GM12874 (cell line): ENCODE measurements at regions not wholly inside any gene's neighbourhood (a gene's known extent, or its start where the extent isn't known, plus 50 kb on each side); places are given as distances from the start of the nearest gene placed in this dataset.

Source experiments
- TF ChIP-seq, protein P1 (sequence below): IDR thresholded peaks from 2 replicates; pipeline ENCODE4 v1.5.1; 2011; ENCODE audit warnings: low read depth, mild to moderate bottlenecking, control low read depth, low read length, moderate library complexity; ENCODE audit not compliant: insufficient read depth

DNA sequence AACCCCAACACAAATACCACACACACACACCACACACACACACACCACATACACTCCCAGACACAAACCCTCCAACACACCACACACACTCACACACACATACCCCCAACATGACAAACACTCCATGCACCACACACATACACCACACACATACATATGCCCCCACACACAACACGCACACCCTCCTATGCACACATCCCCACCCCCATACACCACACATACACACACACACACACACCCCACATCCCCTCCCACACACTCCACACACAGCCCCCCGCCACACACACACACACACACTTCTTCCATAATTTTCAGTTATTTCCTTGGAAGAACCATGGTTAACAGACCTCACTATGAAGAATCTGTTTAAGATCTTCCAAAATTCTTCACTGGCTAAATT is 173.5 kb upstream of the KCNIP4 start:
- TF ChIP-seq, protein P1, sequence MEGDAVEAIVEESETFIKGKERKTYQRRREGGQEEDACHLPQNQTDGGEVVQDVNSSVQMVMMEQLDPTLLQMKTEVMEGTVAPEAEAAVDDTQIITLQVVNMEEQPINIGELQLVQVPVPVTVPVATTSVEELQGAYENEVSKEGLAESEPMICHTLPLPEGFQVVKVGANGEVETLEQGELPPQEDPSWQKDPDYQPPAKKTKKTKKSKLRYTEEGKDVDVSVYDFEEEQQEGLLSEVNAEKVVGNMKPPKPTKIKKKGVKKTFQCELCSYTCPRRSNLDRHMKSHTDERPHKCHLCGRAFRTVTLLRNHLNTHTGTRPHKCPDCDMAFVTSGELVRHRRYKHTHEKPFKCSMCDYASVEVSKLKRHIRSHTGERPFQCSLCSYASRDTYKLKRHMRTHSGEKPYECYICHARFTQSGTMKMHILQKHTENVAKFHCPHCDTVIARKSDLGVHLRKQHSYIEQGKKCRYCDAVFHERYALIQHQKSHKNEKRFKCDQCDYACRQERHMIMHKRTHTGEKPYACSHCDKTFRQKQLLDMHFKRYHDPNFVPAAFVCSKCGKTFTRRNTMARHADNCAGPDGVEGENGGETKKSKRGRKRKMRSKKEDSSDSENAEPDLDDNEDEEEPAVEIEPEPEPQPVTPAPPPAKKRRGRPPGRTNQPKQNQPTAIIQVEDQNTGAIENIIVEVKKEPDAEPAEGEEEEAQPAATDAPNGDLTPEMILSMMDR = no peak

DNA sequence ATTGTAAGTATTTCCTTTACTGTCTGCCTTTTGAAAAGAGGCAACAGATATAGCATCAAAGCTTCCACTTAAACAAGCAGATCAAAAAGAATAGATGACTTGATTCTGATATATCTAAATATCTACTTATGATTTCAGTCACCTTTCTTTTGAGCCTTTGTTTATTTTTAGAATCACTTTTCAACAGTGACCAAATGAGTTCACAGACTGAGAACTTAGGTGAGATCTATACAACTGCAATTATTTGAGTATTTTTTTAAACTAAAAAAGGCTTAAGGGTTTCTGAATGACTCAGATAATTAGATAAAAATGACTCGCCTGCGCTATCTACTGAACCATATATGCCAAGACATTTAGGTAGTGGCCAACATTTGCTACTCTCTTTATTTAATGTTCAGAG is 166.7 kb upstream of the KCNIP4 start:
- TF ChIP-seq, protein P1 = no peak

GRCh38 chr4:22103768-22104167 is 155.2 kb upstream of the KCNIP4 start:
- TF ChIP-seq, protein P1 = no peak

DNA sequence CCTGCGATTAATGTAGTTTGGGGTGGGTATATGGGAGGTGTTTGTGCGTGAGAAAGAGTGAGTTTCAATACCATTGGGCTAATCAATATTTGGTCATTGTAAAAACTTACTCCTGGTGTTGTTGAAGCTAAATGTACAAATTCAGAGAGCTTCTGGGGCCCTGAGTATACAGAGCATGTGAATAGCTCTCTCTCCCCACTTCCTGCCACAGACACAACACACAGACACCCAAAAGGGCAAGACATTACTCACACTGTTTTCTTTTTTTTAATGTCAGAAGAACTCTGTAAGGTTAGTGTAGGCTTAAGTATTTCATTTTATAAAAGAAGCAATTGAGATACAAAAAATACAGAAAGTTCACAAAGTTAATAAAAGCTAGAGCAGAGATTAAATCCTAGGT is 151.3 kb upstream of the KCNIP4 start:
- TF ChIP-seq, protein P1 = no peak

- TF ChIP-seq, protein P1 = no peak
Observed at GRCh38 chr4:22097596-22097995, 149.0 kb upstream of the KCNIP4 start.

DNA sequence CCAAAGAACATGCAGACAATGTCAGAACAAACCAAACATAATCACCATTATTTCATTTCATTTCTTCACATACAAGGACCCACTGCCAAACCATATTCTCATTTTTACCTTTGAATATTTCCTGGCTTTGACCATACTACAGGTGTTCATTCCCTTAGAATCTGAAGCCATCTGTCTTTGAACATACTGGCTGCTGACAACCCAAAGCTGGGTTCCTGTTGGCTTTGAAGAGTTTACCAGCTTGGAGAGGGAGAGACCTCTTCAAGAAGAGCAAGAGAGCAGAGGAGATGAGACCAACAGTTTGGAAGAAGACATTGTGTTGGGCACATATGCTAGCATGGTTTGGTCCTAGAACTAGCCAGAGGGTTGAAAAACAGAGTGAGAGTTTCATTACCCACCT is 145.6 kb upstream of the KCNIP4 start:
- TF ChIP-seq, protein P1 = no peak

- TF ChIP-seq, protein P1 = no peak
Observed at GRCh38 chr4:22093126-22093525, 144.6 kb upstream of the KCNIP4 start.

DNA sequence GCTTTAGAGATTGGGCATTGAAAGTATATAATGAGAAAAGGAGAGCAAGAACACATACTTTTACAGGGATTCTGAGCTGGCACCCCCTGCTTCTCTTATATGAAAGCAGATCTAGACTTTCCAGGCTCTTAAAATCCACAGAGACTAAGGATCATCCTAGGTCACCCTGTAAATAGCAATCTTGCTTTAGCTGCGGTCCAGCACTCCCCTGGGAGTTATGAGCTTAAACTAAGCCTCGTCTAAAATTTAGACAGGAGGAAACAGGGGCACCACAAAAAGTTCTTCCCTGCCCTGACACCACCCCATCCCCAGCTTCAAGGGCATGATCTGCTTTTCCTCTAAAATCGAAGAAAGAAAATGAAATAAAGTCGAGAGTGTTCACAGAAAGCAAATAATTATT is 143.3 kb upstream of the KCNIP4 start:
- TF ChIP-seq, protein P1 = no peak
